SKM-1 treated with dmso at 0.1 percent for 144 hours (cell line): ENCODE measurements at regions not wholly inside any gene's neighbourhood (a gene's known extent, or its start where the extent isn't known, plus 50 kb on each side); places are given as distances from the start of the nearest gene placed in this dataset.

Experiments
- DNase-seq: peaks from one replicate; lab custom pipeline; 2025; ENCODE audit not compliant: unreplicated experiment; lab: John Stamatoyannopoulos, UW

GRCh38 chr1:79614762-79615161 lies 608.2 kb upstream of the ADGRL4 start:
- DNase-seq = no peak

- no peak for DNase-seq
Measured at GRCh38 chr1:79614106-79614505, 607.6 kb upstream of the ADGRL4 start.

GRCh38 chr1:79613046-79613445 lies 606.5 kb upstream of the ADGRL4 start:
- no peak for DNase-seq

GRCh38 chr1:79604490-79605198 lies 598.1 kb upstream of the ADGRL4 start:
- no peak for DNase-seq

GRCh38 chr1:79603843-79604242 lies 597.3 kb upstream of the ADGRL4 start:
- no peak for DNase-seq

- DNase-seq = no peak
Measured at GRCh38 chr1:79599257-79599656, 592.7 kb upstream of the ADGRL4 start.

- no peak for DNase-seq
Measured at GRCh38 chr1:79595931-79596330, 589.4 kb upstream of the ADGRL4 start.

GRCh38 chr1:79594121-79594698 lies 587.7 kb upstream of the ADGRL4 start:
- DNase-seq = no peak

- no peak for DNase-seq
Measured at GRCh38 chr1:79592707-79593106, 586.2 kb upstream of the ADGRL4 start.

- DNase-seq = no peak
Measured at GRCh38 chr1:79588719-79589118, 582.2 kb upstream of the ADGRL4 start.

- no peak for DNase-seq
Measured at GRCh38 chr1:79587229-79587628, 580.7 kb upstream of the ADGRL4 start.

- DNase-seq = no peak
Measured at GRCh38 chr1:79585801-79586200, 579.3 kb upstream of the ADGRL4 start.

GRCh38 chr1:79575424-79575823 lies 568.9 kb upstream of the ADGRL4 start:
- DNase-seq = no peak

- DNase-seq = no peak
Measured at GRCh38 chr1:79568411-79568810, 561.9 kb upstream of the ADGRL4 start.

- no peak for DNase-seq
Measured at GRCh38 chr1:79561521-79561978, 555.0 kb upstream of the ADGRL4 start.

- DNase-seq = no peak
Measured at GRCh38 chr1:79556189-79556588, 549.7 kb upstream of the ADGRL4 start.

- no peak for DNase-seq
Measured at GRCh38 chr1:79554688-79555087, 548.2 kb upstream of the ADGRL4 start.

- no peak for DNase-seq
Measured at GRCh38 chr1:79551321-79551720, 544.8 kb upstream of the ADGRL4 start.

GRCh38 chr1:79550402-79550801 lies 543.9 kb upstream of the ADGRL4 start:
- DNase-seq = no peak

GRCh38 chr1:79549201-79549600 lies 542.7 kb upstream of the ADGRL4 start:
- no peak for DNase-seq

- DNase-seq = no peak
Measured at GRCh38 chr1:79547514-79547913, 541.0 kb upstream of the ADGRL4 start.

GRCh38 chr1:79543394-79543793 lies 536.9 kb upstream of the ADGRL4 start:
- DNase-seq = no peak

GRCh38 chr1:79539001-79539400 lies 532.5 kb upstream of the ADGRL4 start:
- DNase-seq = no peak
